Esophagus squamous epithelium (tissue), 5 donors: ENCODE measurements at regions not wholly inside any gene's neighbourhood (a gene's known extent, or its start where the extent isn't known, plus 50 kb on each side); places are given as distances from the start of the nearest gene placed in this dataset.

Source experiments
- DNase-seq: peaks from one replicate; lab custom pipeline; 2025; lab: John Stamatoyannopoulos, UW
- H3K27ac ChIP-seq, 4 donors: fragments of 200-600 bp; sonication (generic); one replicate each; pipeline ENCODE4 v1.5.1; 2016 to 2019; ENCODE audit warnings: mild to moderate bottlenecking in 1 of 4
- H3K27me3 ChIP-seq, 4 donors: fragments of 200-600 bp; sonication (generic); 1 replicate in 3 of 4; 2 replicates in 1 of 4; pipeline versions ENCODE4 v1.5.1 to v1.6.0; 2017 to 2021; ENCODE audit warnings: antibody characterized with exemption in 1 of 4
- H3K36me3 ChIP-seq, 3 donors: fragments of 200-600 bp; sonication (generic); one replicate each; pipeline ENCODE4 v1.5.1; 2016 to 2019
- H3K4me1 ChIP-seq, 3 donors: fragments of 200-600 bp; sonication (generic); one replicate each; pipeline ENCODE4 v1.5.1; 2017 to 2019
- H3K4me3 ChIP-seq, 4 donors: fragments of 200-600 bp; sonication (generic); 1 replicate in 3 of 4; 2 replicates in 1 of 4; pipeline ENCODE4 v1.5.1; 2016 to 2019; ENCODE audit warnings: mild to moderate bottlenecking in 2 of 4, moderate library complexity in 1 of 4
- H3K9me3 ChIP-seq, 3 donors: fragments of 200-600 bp; sonication (generic); one replicate each; pipeline ENCODE4 v1.5.1; 2016 to 2019
- POLR2A ChIP-seq, 4 donors: fragments of 450-650 bp; IDR thresholded peaks; one replicate each; pipeline ENCODE4 v1.6.1; 2017; ENCODE audit warnings: antibody characterized with exemption in 4 of 4, mild to moderate bottlenecking in 4 of 4, moderate library complexity in 3 of 4
- WGBS, 2 donors: methylation state at CpG; one replicate each; pipeline ENCODE4 v1.1.5; 2018; 5-methylcytosine and 5-hydroxymethylcytosine counted together
- intact Hi-C: fragments of 100-400 bp; cut with DNase I; formaldehyde crosslinking; loops from one replicate; pipeline ENCODE4 v1.15.0; 2022
- TF ChIP-seq, protein P1 (sequence below), 6 experiments: fragments of 450-650 bp in 4 of 6; fragments of 200-600 bp in 2 of 6; sonication (generic) in 2 of 6; IDR thresholded peaks; one replicate each; pipeline ENCODE4 v1.5.1; 2016 to 2019; ENCODE audit warnings: antibody characterized with exemption in 6 of 6, mild to moderate bottlenecking in 4 of 6, moderate library complexity in 4 of 6
- donor health status: DM: yes; HTN: yes; CAD: no.

DNA sequence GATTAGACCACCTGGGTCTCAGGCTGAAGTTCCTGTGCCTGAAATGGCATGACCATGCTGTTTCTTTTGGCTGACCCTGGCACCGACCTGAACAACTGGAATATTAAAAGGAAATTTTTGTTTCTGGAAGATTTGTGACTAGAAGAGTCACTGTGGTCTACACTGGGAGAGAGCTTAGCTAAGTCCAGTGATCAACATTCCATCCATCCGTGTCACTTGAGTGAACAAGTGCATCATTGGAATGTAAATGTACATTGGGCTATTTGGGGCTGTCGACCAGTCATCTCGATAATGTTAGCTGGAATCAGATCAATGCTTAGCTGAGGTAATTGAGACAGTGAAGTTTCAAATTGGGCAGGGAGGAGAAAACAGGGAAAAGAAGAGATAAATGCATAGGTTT lies 95.4 kb upstream of the CCDC85A start:
- H3K36me3 ChIP-seq: no peaks in the 10 kb centered on the region
- H3K27me3 ChIP-seq: no peaks in the 10 kb centered on the region
- WGBS, 2 donors: 72 to 73% methylated on average over 4 of the region's 4 CpGs
- H3K4me1 ChIP-seq: no peaks in the 10 kb centered on the region
- no peak overlapping the region for H3K27ac ChIP-seq
- no peaks in the 10 kb centered on the region for H3K9me3 ChIP-seq
- TF ChIP-seq, protein P1, sequence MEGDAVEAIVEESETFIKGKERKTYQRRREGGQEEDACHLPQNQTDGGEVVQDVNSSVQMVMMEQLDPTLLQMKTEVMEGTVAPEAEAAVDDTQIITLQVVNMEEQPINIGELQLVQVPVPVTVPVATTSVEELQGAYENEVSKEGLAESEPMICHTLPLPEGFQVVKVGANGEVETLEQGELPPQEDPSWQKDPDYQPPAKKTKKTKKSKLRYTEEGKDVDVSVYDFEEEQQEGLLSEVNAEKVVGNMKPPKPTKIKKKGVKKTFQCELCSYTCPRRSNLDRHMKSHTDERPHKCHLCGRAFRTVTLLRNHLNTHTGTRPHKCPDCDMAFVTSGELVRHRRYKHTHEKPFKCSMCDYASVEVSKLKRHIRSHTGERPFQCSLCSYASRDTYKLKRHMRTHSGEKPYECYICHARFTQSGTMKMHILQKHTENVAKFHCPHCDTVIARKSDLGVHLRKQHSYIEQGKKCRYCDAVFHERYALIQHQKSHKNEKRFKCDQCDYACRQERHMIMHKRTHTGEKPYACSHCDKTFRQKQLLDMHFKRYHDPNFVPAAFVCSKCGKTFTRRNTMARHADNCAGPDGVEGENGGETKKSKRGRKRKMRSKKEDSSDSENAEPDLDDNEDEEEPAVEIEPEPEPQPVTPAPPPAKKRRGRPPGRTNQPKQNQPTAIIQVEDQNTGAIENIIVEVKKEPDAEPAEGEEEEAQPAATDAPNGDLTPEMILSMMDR (IDR thresholded peaks at IDR 0.05): no peak
- no peak for TF ChIP-seq POLR2A (IDR thresholded peaks at IDR 0.05)
- DNase-seq: no peak
- intact Hi-C loops: no loop called here
- no peak overlapping the region for H3K4me3 ChIP-seq

DNA sequence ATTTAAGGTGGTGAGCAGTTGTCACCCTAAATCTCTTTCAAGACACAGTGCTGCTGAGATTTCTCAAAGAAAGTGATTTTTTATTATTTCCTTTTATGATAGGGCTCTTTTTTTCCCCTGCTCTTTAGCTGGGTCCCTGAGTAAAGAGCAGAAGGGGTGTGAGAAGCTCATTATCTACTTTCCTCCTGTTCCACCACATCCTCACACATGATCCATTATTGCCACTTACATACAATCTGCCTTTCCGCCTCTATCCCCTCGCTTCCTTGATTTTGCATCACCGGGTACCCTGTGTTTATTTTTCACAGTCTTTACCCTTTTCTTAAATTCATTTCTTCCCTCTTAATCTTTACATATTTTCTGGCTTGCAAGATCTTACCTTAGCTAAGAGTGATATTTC lies 93.9 kb upstream of the CCDC85A start:
- TF ChIP-seq POLR2A (IDR thresholded peaks at IDR 0.05): no peak
- TF ChIP-seq, protein P1 (IDR thresholded peaks at IDR 0.05): no peak

DNA sequence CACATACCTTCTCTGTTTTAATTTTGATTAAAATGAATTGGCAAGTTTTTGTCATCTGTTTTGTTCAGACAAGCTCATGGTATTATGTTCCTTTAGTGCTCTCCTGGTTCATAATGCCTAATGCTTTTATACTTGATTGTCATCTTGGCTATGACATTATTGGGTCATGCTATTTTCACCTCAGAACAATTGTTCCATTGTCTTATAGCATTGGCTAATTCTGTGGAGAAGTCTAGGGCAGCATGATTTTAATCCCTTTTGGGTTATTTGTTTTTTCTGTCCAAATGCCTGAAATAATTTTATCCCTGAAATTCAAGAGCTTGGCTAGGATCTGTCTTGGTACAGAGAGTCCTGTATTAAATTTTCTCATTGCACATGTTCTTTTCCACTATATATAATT lies 83.8 kb upstream of the CCDC85A start:
- TF ChIP-seq, protein P1 (IDR thresholded peaks at IDR 0.05): no peak
- no peak for TF ChIP-seq POLR2A (IDR thresholded peaks at IDR 0.05)
- H3K27me3 ChIP-seq: no peaks in the 10 kb centered on the region
- H3K36me3 ChIP-seq: no peaks in the 10 kb centered on the region
- intact Hi-C loops: no loop called here
- no peaks in the 10 kb centered on the region for H3K9me3 ChIP-seq
- no peaks in the 10 kb centered on the region for H3K4me1 ChIP-seq
- no peak overlapping the region for H3K27ac ChIP-seq
- DNase-seq: no peak
- H3K4me3 ChIP-seq: no peak overlapping the region

More for the DNA sequence above, 93.9 kb upstream of the CCDC85A start:
- H3K4me3 ChIP-seq: no peak overlapping the region
- intact Hi-C loops: no loop called here
- H3K27ac ChIP-seq: no peak overlapping the region
- H3K27me3 ChIP-seq: no peaks in the 10 kb centered on the region
- no peaks in the 10 kb centered on the region for H3K36me3 ChIP-seq
- no peaks in the 10 kb centered on the region for H3K9me3 ChIP-seq
- WGBS, 2 donors: 65 to 80% methylated on average over 3 of the region's 3 CpGs
- DNase-seq: no peak
- H3K4me1 ChIP-seq: no peaks in the 10 kb centered on the region

DNA sequence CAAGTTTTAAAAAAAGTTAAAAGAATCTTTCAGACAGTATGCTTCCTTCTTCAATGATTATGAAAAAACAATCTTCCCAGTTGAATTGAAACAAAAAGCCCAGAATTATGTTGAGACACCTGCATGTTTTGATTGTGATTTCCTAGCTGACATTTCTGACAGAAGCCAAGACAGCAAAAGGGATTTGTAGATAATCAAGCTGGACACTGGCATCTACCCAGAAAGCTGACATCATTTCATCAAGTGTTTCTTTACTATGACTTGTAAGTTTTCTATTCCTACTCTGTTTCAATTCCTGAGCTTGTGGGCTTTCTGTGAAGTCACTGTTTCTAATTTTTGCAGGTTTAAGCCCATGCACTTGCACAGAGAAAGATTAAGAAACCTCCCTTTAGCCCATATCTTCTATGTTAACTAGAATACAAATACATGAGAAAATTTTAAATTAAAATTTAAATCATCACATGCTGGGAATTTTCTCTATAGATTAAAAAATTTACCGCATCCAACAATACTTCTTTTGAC lies 82.9 kb upstream of the CCDC85A start:
- H3K27me3 ChIP-seq: no peaks in the 10 kb centered on the region
- WGBS, 2 donors: 96 to 100% methylated on average over 1 of the region's 1 CpG
- no peak overlapping the region for H3K4me3 ChIP-seq
- no peak overlapping the region for H3K27ac ChIP-seq
- no peak for DNase-seq
- intact Hi-C loops: no loop called here
- H3K9me3 ChIP-seq: no peaks in the 10 kb centered on the region
- no peaks in the 10 kb centered on the region for H3K4me1 ChIP-seq
- TF ChIP-seq, protein P1 (IDR thresholded peaks at IDR 0.05): no peak
- TF ChIP-seq POLR2A (IDR thresholded peaks at IDR 0.05): no peak
- H3K36me3 ChIP-seq: no peaks in the 10 kb centered on the region

DNA sequence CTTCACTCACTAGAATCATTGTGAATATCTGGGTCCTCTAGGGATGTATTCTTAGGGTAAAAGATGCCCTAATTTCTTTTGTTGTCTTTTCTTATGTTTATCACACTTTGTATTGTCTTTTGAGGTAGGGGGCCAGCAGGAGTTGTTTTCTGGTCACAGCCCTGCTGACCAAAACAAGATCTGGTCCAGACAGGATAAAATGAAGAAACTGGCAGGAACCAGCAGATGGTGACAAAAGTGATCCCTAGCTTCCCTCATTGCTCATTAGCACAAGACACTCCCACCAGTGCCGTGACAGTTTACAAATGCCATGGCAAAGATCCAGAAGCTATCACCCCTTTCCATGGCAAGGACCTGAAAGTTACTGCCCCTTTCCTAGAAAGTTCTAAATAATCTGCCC lies 81.7 kb upstream of the CCDC85A start:
- 36% methylated on average over 1 of the region's 1 CpG; no CpG with 5 or more reads in 1 of the 2 donors for WGBS, 2 donors
- Histone ChIP-seq H3K27ac (no peak overlapping the region), H3K4me3 (no peak overlapping the region), H3K27me3 (no peaks in the 10 kb centered on the region), H3K36me3 (no peaks in the 10 kb centered on the region), H3K9me3 (no peaks in the 10 kb centered on the region), H3K4me1 (no peaks in the 10 kb centered on the region)
- DNase-seq: no peak
- intact Hi-C loops: no loop called here
- TF ChIP-seq, protein P1 (IDR thresholded peaks at IDR 0.05): no peak
- TF ChIP-seq POLR2A (IDR thresholded peaks at IDR 0.05): no peak
